Effector memory CD8-positive, alpha-beta T cell (primary cell): ENCODE measurements at regions not wholly inside any gene's neighbourhood (a gene's known extent, or its start where the extent isn't known, plus 50 kb on each side); places are given as distances from the start of the nearest gene placed in this dataset.

Source experiments
- ATAC-seq: fragments of 150-1000 bp; cut with Tn5 transposase; replicated peaks from 2 replicates; pipeline ENCODE4 v1.10.0; 2021; ENCODE audit warnings: mild to moderate bottlenecking, moderate library complexity
- DNase-seq, 3 experiments: peaks; one replicate each; pipeline ENCODE4 v3.0.0; 2021
- H3K27ac Mint-ChIP-seq, 2 donors: one replicate each; pipeline ENCODE4 v1.8.0; 2022; ENCODE audit warnings: mild to moderate bottlenecking in 2 of 2, mixed read lengths in 2 of 2, moderate library complexity in 2 of 2
- H3K27me3 Mint-ChIP-seq, 2 donors: one replicate each; pipeline ENCODE4 v1.8.0; 2022; ENCODE audit warnings: mixed read lengths in 2 of 2
- H3K36me3 Mint-ChIP-seq: one replicate; pipeline ENCODE4 v1.8.0; 2022; ENCODE audit warnings: mild to moderate bottlenecking, moderate library complexity, mixed read lengths; ENCODE audit not compliant: insufficient read depth
- H3K4me1 Mint-ChIP-seq, 2 donors: one replicate each; pipeline ENCODE4 v1.8.0; 2022; ENCODE audit warnings: low read depth in 2 of 2, mixed read lengths in 2 of 2
- H3K4me3 Mint-ChIP-seq, 2 donors: one replicate each; pipeline ENCODE4 v1.8.0; 2022; ENCODE audit warnings: mild to moderate bottlenecking in 2 of 2, mixed read lengths in 2 of 2, moderate library complexity in 2 of 2
- H3K9me3 Mint-ChIP-seq, 2 donors: one replicate each; pipeline ENCODE4 v1.8.0; 2022; ENCODE audit warnings: mixed read lengths in 2 of 2

DNA sequence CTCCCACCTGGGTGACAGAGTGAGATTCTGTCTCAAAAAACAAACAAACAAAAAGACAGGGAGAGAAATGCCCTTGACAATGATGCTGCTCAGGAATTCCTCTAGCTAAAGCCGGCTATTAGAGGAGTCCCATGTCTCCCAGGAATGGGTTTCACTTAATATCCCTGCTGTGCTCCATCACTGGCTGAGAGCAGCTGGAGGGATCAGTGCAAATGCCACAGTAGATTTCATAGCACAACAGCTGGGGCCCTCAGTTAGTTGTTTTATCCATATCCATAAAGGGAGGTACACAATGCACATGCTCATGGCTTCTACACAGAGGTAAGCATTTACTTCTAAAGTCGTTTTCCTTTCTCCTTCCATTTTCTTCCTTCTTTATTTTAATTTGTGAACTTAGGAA lies 742.0 kb upstream of the POU3F2 start:
- H3K4me3 Mint-ChIP-seq, result no peak overlapping the region
- H3K27ac Mint-ChIP-seq, result no peak overlapping the region
- DNase-seq (no peak), ATAC-seq (no peak)
- no peaks in the 10 kb centered on the region for H3K4me1 Mint-ChIP-seq
- H3K9me3 Mint-ChIP-seq, result peaks cover 7 to 28% of the 10 kb centered on the region in 2 donors
- no peaks in the 10 kb centered on the region for H3K36me3 Mint-ChIP-seq
- H3K27me3 Mint-ChIP-seq, result no peaks in the 10 kb centered on the region

DNA sequence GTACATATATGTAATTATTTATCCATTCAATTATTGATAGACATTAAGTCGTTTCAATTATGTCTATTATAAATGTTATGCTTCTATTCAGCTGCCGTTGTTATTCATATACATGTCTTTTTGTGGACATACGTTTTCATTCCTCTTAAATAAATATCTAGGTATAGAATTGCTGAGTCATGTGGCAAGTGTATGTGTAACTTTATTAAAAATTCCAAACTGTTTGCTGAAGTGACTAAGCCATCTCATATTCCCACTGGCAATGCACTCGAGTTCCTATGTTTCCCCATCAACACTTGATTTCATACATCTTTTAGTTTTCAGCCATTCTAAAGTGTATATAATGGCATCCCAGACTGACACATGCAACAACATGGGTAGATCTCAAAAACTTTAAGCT lies 739.7 kb upstream of the POU3F2 start:
- H3K4me3 Mint-ChIP-seq, result no peak overlapping the region
- no peak for ATAC-seq

DNA sequence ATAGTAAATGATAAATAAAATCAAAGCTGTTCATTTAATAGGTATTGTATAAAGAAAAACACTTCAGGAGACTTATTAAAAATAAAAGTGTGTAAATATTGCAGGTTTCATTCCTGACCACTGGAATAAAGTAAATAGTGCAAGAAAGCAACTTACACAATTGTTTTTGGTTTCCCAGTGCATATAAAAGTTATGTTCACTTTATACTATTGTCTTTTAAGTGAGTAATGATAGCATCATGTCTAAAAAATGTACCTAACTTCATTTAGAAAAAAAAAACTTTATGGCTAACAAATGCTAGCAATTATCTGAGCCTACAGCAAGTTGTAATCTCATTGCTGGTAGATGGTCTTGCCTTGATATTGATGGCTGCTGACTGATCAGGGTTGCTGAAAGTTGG lies 726.6 kb upstream of the POU3F2 start:
- no peak for ATAC-seq
- H3K27me3 Mint-ChIP-seq, result no peaks in the 10 kb centered on the region
- H3K27ac Mint-ChIP-seq, result no peak overlapping the region
- H3K4me1 Mint-ChIP-seq, result no peaks in the 10 kb centered on the region
- DNase-seq, result no peak
- no peaks in the 10 kb centered on the region for H3K36me3 Mint-ChIP-seq
- H3K4me3 Mint-ChIP-seq, result no peak overlapping the region
- peaks cover 8 to 12% of the 10 kb centered on the region in 2 donors for H3K9me3 Mint-ChIP-seq

More for the DNA sequence above, 739.7 kb upstream of the POU3F2 start:
- no peak for DNase-seq
- H3K27ac Mint-ChIP-seq, result no peak overlapping the region
- H3K4me1 Mint-ChIP-seq, result no peaks in the 10 kb centered on the region
- H3K36me3 Mint-ChIP-seq, result no peaks in the 10 kb centered on the region
- peaks cover 8 to 11% of the 10 kb centered on the region in 2 donors for H3K9me3 Mint-ChIP-seq
- no peaks in the 10 kb centered on the region for H3K27me3 Mint-ChIP-seq

DNA sequence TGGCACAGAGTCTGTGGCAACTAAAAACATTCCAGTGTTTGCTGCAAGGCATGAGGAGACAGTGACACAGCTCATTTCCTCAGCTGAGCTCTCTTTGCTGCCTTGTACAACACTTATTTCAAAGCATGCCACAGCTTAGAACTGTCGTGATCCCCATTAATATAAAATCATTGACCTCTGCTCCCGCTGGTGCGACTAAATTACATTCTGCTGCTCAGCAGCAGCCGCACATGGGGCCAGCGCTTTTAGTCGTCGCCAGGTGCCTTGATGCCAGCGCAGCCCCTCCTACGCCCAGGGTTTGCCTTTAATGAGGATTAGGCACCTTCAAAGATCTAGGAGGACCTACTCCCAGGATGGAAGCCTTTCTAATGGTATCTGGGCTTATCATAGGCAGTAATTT lies 717.9 kb upstream of the POU3F2 start:
- H3K27me3 Mint-ChIP-seq, result no peaks in the 10 kb centered on the region
- no peak for DNase-seq
- H3K4me3 Mint-ChIP-seq, result no peak overlapping the region
- H3K9me3 Mint-ChIP-seq, result peaks cover 0 to 4% of the 10 kb centered on the region in 2 donors
- no peak for ATAC-seq
- H3K27ac Mint-ChIP-seq, result no peak overlapping the region
- no peaks in the 10 kb centered on the region for H3K4me1 Mint-ChIP-seq
- no peaks in the 10 kb centered on the region for H3K36me3 Mint-ChIP-seq

DNA sequence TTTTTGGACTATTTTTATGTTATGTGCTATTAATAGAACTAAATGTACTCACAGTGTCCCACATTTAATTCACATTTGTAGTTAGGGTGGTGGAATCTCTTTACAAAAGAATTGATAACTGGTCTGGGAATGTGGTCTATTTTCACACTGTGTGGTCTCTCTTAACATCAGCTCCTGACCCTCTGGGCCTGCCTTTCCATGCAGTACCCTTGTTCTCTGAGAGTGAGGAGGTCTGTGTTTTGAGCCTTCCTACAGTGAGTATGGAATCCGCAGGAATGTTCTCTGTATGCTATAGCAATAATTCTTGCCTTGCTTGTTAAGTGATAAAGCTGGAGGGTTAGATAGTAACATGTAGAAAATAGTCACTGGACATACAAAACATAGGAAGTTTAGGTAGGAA lies 717.3 kb upstream of the POU3F2 start:
- no peak for DNase-seq
- no peak overlapping the region for H3K27ac Mint-ChIP-seq

DNA sequence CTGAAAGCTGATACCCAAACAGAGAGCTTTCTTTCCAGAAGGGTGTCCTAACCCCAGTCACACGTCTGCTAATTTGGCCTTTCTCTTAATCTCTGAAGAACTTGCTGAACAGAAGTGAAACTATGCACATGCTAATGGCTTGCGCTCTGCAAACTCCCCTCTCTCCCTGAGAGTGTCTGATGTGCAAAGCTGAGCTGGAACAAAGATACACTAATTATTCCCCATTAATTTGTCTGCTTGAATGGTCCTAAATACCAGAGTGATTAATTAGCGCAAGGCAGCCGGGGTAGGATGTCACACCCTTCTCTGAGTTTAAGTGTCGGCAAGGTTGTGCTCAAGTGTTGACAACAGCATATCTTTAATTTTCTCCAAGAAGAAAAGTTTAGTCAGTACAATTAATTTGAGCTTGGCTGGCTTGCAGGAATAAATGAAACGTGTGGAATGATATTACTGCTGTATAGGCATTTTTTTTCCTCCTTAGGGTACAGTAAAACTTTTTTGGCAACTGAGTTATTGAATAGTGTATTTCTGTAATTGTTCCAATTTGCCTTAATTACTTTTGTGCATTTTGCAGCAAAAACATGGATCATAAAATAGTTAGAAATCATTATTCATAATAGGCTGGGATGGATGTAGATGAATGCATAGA lies 715.9 kb upstream of the POU3F2 start:
- Mint-ChIP-seq H3K4me1 (no peaks in the 10 kb centered on the region), H3K27ac (no peak overlapping the region), H3K9me3 (peaks cover 0 to 4% of the 10 kb centered on the region in 2 donors), H3K36me3 (no peaks in the 10 kb centered on the region), H3K27me3 (no peaks in the 10 kb centered on the region), H3K4me3 (no peak overlapping the region)
- no peak for DNase-seq
- ATAC-seq, result no peak

More for the DNA sequence above, 717.3 kb upstream of the POU3F2 start:
- Mint-ChIP-seq H3K36me3 (no peaks in the 10 kb centered on the region), H3K4me3 (no peak overlapping the region), H3K27me3 (no peaks in the 10 kb centered on the region), H3K4me1 (no peaks in the 10 kb centered on the region), H3K9me3 (peaks cover 0 to 4% of the 10 kb centered on the region in 2 donors)
- ATAC-seq, result no peak

DNA sequence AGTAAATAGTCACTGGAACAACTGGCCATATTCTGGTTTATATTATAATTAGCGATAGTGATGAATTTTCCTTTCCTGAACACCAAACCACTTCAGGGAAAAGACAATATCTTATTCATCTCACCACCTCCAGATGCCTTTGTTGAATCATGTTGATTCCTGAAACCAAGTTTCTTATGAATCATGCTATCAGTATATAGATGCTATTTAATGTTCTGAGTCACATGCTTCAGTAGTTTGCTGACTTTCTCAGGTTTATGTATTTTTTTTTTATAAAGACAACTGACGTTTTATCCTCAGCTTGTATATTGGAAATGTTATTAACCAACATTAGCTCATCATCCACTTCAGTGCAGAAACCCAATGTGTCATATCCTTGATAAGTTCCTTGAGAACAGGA lies 710.2 kb upstream of the POU3F2 start:
- Mint-ChIP-seq H3K36me3 (no peaks in the 10 kb centered on the region), H3K27ac (no peak overlapping the region), H3K27me3 (no peaks in the 10 kb centered on the region), H3K4me3 (no peak overlapping the region), H3K4me1 (no peaks in the 10 kb centered on the region), H3K9me3 (peaks cover 0 to 4% of the 10 kb centered on the region in 2 donors)
- ATAC-seq, result no peak
- no peak for DNase-seq

DNA sequence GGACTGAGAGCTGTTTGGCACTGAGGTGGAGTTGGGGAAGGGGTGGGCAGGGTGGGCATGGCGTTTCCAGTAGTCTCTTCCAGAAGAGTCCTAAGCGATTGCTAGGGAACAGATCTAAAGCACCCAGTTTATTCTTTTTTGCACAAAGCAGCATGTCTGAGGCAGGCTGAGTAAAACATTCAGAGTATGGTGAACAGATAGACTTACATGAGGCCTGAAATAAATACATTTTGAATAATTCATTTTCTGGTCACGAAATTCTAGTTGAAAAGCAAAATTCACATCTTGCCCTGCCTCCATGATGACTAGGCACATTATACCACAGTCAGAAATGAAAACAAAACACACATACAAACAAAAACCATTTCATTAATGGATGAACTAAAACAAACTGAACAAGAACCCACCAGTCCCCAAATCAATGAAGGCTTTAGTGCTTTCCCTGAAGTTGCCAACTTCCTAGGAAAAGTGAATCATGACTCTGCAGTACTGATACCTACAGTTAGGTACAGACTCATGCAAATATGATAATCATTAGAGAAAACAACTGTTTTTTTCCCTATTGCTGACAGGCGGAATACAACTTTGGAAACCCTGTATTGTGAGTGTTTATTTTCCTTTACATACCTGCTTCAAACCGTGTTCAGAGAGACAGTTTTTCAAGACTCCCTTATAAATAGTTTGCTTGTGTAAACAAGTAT lies 702.9 kb upstream of the POU3F2 start:
- no peaks in the 10 kb centered on the region for H3K4me1 Mint-ChIP-seq
- peaks cover 0 to 2% of the 10 kb centered on the region in 2 donors for H3K9me3 Mint-ChIP-seq
- ATAC-seq (no peak), DNase-seq (no peak)
- no peak overlapping the region for H3K27ac Mint-ChIP-seq
- H3K27me3 Mint-ChIP-seq, result no peaks in the 10 kb centered on the region
- H3K4me3 Mint-ChIP-seq, result no peak overlapping the region
- no peaks in the 10 kb centered on the region for H3K36me3 Mint-ChIP-seq

DNA sequence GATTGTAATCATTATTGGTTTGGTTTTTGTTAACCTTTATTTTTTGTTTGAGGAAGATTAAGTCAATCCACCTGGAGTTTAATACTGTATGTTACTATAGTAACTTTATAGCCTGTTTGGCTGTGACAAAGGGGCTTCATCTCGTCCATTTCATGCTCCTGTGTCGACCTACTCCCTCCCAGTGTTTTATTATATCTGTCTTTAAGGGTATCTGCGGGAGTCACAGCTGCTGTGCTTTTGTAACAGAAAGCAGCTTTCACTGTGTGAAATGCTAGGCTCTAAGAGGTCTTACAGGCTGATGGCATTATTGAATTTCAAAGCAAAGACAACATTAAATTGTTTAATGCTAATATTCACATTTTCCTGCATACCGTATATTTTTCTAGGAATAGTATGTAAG lies 698.0 kb upstream of the POU3F2 start:
- no peak overlapping the region for H3K4me3 Mint-ChIP-seq
- no peak overlapping the region for H3K27ac Mint-ChIP-seq
- no peaks in the 10 kb centered on the region for H3K9me3 Mint-ChIP-seq
- no peaks in the 10 kb centered on the region for H3K36me3 Mint-ChIP-seq
- ATAC-seq (no peak), DNase-seq (no peak)
- no peaks in the 10 kb centered on the region for H3K4me1 Mint-ChIP-seq
- no peaks in the 10 kb centered on the region for H3K27me3 Mint-ChIP-seq

DNA sequence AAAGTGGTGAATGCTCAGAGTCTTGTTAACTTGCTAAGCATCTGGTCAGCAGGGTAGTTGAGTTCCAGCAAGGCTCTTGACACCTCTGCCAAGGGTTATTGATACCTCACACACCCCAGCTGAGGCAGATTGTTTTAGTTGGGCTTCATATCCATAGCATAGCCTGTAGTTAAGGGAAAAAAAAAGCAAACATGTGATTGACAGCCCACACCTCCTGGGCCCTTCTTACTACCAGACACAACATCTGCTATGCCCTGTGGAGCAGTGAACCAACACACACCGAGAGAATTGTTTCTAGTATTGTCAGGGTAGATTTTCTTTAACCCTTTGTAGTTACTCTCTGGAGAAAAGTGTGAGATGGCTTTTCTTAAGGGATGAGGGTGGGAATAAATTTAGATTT lies 697.0 kb upstream of the POU3F2 start:
- Mint-ChIP-seq H3K27me3 (no peaks in the 10 kb centered on the region), H3K36me3 (no peaks in the 10 kb centered on the region), H3K9me3 (peaks cover 0 to 4% of the 10 kb centered on the region in 2 donors), H3K27ac (no peak overlapping the region), H3K4me3 (no peak overlapping the region), H3K4me1 (no peaks in the 10 kb centered on the region)
- DNase-seq, result no peak
- no peak for ATAC-seq

DNA sequence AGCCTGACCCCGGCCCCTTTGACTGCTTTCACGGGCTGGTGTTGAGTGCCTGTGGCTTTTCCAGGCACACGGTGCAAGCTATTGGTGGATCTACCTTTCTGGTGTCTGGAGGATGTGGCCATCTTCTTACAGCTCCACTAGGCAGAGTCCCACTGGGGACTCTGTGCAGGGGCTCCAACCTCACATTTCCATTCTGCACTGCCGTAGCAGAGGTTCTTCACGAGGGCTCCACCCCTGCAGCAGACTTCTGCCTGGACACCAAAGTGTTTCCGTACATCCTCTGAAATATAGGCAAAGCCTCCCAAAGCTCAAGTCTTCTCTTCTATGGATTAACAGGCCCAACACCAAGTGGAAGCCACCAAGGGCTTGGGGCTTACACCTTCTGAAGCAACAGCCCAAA lies 691.5 kb upstream of the POU3F2 start:
- Mint-ChIP-seq H3K4me1 (no peaks in the 10 kb centered on the region), H3K4me3 (no peak overlapping the region), H3K27ac (no peak overlapping the region), H3K36me3 (no peaks in the 10 kb centered on the region), H3K27me3 (no peaks in the 10 kb centered on the region), H3K9me3 (peaks cover 6 to 17% of the 10 kb centered on the region in 2 donors)
- no peak for ATAC-seq
- no peak for DNase-seq

DNA sequence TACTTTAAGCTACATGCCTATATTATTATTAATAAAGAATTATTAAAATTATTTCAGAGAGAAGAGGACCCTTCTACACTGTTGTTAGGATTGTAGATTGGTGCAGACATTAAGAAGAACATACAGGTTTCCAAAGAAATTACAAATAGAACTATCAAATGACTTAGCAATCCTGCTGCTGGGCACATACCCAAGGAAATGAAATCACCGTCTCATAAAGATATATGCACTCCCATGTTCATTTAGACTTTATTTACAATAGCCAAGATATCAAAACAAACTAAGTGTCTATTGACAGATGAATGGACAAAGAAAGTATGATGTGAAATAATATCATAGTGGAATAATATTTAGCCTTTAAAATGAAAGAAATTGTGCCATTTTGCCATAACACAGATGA lies 687.7 kb upstream of the POU3F2 start:
- Mint-ChIP-seq H3K27ac (no peak overlapping the region), H3K9me3 (peaks cover 6 to 17% of the 10 kb centered on the region in 2 donors), H3K36me3 (no peaks in the 10 kb centered on the region), H3K4me1 (no peaks in the 10 kb centered on the region), H3K27me3 (no peaks in the 10 kb centered on the region), H3K4me3 (no peak overlapping the region)
- ATAC-seq, result no peak
- no peak for DNase-seq

DNA sequence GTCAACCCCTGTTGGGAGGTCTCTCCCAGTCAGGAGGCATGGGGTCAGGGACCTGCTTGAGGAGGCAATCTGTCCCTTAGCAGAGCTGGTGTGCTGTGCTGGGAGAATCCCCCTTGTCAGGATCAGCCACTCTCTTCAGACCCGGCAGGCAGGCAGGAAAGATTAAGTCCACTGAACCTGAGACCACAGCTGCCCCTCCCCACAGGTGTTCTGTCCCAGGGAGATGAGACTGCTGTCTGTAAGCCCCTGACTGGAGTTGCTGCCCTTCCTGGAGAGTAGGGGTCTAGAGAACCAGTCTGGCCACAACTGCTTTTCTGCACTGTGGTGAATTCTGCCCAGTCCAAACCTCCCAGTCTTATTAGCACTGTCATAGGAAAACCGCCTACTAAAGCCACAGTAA lies 677.8 kb upstream of the POU3F2 start:
- no peak overlapping the region for H3K27ac Mint-ChIP-seq
- no peak overlapping the region for H3K4me3 Mint-ChIP-seq
- H3K36me3 Mint-ChIP-seq, result no peaks in the 10 kb centered on the region
- H3K27me3 Mint-ChIP-seq, result no peaks in the 10 kb centered on the region
- no peak for ATAC-seq
- peaks cover 8 to 28% of the 10 kb centered on the region in 2 donors for H3K9me3 Mint-ChIP-seq
- H3K4me1 Mint-ChIP-seq, result no peaks in the 10 kb centered on the region
- no peak for DNase-seq

DNA sequence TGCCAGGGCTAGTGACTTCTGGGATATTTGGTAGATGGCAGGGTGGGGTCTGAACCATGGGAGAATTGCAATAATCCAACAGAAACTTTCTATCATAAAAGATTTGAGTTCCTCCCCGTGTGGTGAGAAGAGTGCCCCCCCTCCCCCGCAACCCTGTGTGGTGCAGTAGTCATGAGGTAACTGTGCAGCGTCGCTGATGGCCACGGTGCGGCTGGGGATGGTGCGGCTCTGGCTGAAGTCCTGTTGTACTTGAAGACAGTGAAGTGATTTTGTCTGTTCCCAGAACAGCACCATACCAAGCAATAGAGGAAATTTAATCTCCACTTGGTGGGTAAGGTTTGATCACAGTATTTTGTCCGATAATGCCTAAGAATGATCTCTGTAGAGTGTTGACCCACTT lies 654.8 kb upstream of the POU3F2 start:
- Mint-ChIP-seq H3K9me3 (peaks cover 8 to 10% of the 10 kb centered on the region in 2 donors), H3K27me3 (no peaks in the 10 kb centered on the region), H3K36me3 (peaks cover 2% of the 10 kb centered on the region), H3K4me3 (no peak overlapping the region), H3K4me1 (no peaks in the 10 kb centered on the region), H3K27ac (no peak overlapping the region)
- DNase-seq (no peak), ATAC-seq (no peak)
